NCI-H2196 (cell line): ENCODE measurements at regions not wholly inside any gene's neighbourhood (a gene's known extent, or its start where the extent isn't known, plus 50 kb on each side); places are given as distances from the start of the nearest gene placed in this dataset.

Experiments
- DNase-seq: peaks from one replicate; lab custom pipeline; 2025; ENCODE audit not compliant: unreplicated experiment; lab: John Stamatoyannopoulos, UW

DNA sequence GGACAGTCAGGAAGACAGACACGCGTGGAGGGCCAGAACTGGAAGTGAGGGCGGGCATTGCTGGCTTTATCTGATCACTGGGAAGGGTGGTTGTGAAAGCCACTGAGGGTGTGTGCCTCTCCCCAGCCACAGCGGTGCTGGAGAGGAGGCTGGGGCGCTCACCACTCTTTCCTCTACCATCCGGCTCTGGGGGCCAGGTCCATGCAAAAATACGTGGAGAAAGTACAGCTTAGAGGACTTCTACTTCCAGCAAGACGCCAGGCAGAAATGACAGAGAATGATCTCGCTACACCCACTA is 148.8 kb upstream of the RPS6KA2 start:
- no peak for DNase-seq

DNA sequence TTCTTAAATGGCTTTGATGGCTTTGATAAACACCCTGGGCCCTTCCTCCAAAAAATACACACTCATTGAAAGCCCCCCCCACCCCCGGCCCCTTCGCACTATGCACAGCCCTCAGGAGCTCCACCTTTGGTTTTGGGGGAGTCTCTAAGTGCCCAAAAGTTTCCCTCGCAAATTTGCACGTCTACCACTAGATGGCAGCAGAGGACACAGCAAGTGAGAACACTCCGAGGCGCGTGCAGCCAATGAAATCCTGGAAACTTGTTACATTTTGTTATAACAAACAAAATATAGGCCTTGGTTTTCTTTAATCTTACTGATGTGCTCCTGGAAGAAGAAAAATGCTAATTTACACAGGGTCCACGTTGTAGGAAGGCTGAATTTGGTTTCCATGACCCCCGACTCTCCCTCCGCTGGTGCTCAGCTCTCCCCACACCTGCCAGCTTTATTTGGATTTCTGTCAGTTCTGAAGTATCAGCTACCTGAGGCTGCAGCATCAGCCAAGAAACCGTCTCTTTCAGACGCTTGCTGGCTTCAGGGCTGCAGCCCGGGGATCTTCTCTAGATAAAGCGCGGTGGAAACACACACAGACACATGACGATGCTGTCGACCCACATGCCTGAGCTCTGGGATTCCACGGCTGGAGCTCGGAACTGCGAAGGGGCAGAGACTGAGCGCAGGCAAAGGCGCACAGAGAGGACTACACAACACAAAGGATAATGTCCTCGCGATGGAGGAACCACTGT is 148.3 kb upstream of the RPS6KA2 start:
- DNase-seq, result peak; percentile 59

DNA sequence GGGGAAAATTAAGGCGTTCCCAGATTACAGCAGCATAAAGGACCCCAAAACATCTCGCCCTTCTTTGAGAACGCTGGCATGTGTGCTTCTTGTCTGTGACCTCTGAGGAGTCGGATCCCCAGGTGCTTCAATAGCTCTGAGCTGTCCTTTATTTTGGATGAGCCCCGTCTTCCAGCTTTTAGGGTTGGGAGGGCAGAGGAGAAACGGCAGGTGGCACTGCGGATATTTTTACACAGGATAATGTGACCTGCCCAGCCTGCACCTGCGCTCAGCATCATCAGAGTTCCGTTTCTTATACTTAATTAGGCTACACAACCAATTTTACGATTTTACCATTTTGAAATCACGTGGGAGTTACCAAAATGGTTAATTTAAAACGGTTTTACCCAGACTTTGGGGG is 147.7 kb upstream of the RPS6KA2 start:
- no peak for DNase-seq

DNA sequence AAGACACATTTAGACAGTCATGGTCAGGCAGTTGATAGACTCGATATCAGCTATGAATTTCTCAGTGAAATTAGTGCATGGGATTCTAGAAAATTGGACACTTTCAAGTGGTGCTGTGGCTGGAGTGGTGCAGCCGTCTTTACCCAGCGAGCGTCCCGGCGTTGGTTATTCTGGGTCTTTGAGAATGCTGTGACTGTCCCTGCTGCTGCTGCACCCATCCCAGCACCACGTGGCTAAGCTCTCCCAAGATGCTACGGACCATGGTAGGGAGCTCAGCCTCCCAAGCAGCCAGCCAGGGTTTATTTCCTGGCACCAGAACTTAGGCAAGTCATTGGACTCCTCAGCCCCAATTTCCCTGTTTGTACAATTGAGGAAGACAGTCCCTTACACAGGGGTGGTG is 147.2 kb upstream of the RPS6KA2 start:
- no peak for DNase-seq

DNA sequence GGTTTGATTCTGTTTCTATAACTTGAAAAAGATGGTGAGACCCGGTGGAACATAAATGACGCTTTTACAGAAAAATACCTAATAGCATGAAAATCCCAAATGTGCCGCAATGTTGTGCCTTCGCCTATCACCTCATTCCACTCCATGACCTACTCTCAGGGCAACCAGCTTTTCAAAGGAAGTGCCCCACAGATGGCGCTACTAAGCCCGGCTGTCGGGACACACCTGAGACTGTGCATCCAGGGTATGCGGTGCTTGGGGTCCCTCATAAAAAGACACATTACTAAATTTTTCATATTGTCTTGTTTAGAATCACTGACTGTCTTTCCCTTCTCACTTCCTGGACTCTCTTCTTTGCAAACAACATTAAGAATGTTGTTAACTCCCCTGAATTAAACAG is 145.5 kb upstream of the RPS6KA2 start:
- no peak for DNase-seq

DNA sequence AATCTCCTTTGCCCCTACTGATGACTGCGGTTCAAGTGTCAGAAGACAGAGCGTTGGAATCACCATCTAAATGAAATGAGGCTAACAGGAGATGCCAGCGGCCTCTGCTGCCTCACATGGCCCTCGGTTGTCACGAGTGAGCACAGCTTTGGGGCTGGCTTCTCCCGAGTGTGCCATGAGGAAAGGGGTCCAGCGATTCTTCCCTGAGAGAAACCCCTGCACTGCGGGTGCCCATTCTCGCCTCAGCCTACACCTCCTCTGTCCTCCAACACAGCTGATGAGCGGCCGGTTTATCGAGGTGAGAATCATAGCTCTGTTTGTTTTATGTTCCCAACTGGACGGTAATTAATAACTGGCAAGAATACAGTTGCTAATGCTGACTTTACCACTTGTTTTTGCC is 144.7 kb upstream of the RPS6KA2 start:
- no peak for DNase-seq

DNA sequence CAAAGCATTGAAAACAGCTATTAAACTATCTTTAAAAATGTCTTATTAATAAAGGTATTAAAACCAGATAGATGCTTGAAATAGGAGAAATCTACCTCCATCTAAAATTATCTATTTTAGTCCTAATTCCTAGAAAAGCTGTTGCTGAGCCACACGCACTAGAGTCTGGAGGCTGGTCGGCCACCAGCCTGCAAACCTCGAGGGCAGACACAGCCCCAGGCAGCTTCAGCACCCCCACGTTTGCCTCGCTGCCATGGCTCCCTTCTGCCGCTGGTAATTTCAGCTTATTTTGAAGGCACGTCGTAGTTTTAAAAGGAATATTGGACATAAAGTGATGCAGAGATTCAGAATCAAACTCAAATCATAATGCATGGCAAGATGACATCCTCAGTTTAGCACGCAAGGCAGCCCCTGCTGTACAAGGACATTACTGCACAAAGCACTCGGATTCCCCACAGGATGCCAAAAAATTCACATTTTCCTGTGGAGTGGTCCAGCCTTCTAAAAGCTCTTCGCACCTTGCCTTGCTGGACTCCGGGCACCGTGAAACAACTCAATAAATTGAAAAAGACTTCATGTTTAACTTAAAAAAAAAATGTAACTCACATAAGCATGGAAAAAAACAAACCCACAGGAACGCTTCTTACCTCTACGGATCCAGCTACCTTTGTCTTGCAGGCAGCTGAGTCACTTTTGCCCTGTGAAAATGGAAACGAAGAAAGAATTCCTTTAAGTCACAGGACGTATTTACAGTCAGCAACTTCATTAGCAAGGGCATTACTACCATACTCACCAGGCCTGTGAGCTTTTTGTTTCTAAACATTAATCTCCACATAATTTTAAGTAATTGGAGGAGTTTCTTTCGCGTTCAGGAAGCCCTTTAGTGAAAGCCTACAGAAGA is 143.4 kb upstream of the RPS6KA2 start:
- no peak for DNase-seq

DNA sequence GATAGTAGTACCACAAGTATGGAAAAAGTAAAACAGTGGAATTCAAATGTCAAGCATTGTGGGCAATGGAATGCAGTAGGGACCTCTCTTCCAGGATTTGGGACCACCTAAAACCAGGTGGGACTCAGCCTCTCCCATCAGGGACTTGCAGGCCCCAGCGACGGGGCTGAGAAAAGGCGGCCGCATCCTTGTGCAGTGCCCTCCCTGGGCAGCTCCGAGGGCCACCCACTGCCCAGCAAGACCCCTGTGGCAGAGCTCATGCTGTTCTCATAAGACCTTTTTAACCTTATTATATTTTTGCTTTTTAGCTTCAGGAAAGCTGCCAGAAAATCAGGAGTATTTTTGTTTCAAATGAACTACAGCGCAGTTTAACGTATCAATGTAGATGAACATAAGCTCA is 142.6 kb upstream of the RPS6KA2 start:
- no peak for DNase-seq

DNA sequence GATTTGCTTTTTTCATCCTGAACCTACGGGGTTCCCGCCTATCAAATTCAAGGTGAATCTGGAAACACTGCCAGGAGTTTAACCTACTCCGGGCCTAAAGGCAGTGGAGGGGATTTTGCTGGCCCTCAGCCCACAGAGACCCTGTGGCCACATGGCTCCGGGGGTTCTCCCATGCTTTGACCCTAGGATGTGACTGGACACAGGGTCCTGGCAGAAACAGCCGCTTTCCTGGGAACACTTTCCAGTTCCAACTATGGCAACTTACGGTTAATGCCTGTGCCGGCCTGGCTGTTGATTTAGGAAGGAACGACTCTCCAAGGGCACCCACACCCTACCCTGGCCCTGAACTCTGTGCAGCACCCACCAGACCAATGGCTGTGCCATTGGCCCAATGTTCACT is 141.7 kb upstream of the RPS6KA2 start:
- no peak for DNase-seq

DNA sequence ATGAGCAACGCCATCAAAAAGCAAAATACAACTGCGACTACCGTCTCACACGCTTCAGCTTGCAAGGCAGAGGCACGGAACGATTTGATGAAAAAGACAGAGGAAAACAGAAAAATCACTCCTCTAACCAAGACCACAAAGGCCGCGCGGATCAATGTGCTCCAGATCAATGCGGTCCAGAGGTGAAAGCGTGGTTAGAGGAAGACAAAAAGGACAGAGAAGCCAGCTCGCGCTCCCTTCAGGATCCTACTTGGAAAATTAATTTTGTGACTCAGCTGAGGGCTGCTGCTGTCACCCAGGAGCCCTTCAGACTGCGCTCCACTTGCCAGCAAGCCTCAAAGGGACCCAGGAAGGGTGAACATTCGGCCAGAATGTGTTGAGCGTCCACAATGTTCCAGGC is 140.2 kb upstream of the RPS6KA2 start:
- DNase-seq, result no peak

DNA sequence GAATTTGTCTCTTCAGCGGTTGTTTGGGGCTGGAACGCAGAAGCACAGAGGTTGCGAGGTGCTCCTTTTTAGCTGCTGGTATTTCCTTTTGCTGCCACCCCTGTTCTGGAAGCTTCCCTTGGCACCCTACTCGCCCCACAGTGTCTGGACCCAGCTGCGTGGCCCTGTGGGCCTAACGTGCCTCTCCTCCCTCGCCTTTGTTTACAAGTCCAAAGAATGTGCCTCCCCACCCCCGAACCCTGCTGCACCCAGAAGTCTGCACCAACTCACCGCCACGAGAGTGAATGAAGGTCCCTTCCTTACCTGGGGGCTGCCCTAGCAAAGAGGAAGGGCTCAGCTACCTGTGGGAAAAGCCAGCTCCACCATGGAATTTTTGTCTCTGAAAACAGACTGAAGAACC is 139.7 kb upstream of the RPS6KA2 start:
- no peak for DNase-seq

DNA sequence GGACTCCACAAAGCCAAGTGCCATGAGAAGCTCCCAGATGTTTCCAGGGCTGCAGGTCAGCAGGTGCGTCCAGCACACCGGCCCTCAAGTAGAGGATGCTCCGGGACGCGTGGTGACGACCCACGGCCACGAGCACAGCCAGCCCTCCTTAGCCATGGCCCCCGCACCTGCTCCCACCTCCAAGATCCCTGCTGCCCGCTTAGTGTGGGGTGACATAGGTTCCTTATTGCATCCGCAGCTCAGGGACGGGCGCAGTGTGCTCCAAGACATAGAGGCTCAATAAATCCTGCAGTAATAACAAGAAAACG is 138.1 kb upstream of the RPS6KA2 start:
- DNase-seq, result no peak

DNA sequence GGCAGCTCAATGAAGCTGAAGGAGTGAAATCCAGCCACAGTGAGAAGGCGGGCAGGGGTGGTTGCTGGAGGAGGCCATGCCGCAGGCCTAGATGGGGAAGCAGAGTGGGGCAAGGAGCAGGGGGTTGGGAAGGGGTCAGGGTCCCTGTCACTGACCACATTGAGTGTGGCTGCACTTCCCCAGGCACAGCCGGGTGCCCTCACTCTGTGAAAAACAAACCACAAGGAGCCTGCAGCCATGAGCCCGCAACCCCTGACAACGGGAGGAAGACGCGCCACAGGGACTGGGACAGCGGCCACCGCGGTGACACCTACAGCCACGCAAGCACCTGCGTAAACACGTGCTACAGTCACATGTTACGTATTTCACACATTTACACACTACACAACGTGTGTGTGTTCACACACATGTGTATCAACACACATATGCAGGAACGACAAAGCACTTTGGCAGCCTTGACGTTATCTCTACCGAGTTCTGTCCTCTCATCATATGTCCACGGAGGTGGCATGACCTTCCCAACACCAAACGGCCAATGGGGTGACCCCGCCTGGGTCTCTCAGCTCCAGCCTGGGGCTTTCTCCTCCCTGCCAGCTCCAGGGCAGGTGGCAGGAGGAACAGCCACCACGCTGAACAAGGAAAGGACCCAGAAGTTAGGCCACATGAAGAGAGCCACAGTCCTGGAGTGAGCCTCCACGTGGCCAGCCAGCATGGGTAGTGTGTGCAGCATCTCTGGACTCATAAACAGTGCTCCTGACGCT is 137.6 kb upstream of the RPS6KA2 start:
- no peak for DNase-seq

DNA sequence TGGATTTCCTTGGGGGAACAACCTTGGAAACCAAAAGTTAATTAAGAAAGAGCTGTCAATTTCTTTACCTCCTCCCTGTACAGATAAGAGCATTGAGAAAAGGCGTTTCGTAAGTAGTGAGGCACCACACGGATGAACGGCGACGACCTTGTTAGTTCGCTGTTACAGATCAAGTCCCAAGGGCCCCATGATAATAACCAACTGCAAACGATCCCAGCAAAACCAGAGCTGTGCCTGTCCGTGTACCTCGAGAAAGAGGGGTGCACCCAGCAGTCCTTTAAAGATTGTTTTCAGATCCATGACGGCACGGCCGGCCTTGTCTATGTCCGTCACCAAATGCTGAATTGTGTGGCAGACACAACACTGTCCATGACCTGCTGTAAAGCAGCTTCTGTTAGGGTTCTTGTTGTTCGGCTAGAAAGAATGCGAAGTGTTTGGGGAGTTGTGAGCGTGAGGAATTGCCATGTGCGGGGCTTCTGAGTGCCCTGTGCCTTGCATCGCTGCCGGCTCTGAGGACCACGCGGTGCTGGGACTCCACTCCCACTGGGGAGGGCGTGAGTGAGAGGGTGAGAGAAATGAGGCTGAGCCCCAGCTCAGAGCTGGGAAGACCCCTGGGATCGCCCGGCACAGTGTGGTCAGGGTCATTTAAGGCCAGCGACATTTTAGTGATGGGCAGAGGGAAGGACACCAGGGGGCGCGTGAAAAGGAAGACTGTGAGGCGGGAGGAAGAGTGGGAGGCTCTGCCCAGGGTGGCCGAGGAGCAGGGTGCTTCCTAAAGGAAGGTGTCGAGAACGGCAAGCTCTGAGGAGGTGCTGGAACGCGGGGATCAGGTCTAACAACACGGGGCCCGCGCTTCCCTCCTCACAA is 136.8 kb upstream of the RPS6KA2 start:
- DNase-seq, result no peak

DNA sequence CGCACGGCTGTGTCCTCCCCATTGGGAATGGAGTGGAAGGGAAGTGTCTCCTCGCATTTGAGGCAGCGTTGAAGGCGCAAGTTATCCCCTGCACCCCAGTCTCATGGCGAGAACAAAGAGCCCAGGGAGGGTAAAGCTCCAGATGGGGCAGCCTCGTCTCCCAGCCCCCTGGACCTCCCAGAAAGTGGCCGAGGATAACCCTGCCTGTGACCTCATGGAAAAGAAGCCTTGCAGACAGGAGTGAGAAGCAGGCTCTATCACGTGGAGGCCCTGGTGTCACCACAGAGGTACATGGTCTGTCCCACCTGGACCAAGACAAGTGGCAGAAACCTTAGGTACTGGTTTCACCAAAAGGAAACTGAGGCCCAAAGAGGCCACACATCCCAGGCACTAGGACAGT is 134.8 kb upstream of the RPS6KA2 start:
- DNase-seq, result no peak

DNA sequence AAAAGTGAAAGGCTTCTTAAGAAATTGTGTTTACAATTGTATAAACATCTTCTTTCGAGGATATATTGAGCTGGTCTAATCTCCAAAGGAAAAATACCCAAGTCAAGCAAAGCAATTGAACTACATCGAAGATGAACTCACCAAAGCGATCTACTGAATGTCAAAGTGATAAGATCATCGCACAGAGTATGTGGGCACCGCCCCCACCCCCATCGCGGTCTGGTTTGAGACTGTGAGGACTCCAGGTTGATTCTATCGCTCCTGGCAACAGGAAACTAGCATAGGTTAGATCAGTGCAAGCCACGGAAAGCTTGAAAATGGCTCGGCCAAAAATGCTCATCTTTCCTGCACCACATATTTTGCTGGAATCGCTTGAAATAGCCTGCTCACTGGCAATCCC is 133.2 kb upstream of the RPS6KA2 start:
- no peak for DNase-seq

DNA sequence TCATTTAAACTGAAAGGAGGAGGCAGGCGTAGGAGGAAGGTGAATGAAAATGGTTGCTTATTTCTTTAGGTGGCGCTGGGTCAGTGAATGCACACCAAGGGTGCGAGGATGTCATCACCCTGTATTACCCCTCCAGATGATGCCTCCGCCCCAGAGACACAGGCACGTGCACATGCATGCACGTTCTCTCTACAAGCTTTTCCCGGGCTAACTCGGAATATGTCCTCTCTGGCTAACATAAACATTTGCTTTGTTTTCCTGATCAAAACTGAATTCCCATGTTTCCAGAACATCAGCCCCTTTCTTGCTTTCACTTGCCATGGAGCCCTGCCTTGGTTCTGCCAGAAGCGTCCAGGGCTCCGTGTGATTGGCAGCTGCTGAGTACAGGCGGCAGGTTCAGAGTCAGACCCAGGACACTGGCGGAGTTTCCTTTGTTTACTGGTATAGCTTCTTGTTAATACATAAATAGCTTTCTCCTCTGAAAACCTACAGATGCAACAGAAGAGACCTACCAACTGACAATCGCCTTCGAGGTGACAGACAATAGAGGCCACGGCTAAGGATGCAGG is 131.2 kb upstream of the RPS6KA2 start:
- DNase-seq, result no peak

DNA sequence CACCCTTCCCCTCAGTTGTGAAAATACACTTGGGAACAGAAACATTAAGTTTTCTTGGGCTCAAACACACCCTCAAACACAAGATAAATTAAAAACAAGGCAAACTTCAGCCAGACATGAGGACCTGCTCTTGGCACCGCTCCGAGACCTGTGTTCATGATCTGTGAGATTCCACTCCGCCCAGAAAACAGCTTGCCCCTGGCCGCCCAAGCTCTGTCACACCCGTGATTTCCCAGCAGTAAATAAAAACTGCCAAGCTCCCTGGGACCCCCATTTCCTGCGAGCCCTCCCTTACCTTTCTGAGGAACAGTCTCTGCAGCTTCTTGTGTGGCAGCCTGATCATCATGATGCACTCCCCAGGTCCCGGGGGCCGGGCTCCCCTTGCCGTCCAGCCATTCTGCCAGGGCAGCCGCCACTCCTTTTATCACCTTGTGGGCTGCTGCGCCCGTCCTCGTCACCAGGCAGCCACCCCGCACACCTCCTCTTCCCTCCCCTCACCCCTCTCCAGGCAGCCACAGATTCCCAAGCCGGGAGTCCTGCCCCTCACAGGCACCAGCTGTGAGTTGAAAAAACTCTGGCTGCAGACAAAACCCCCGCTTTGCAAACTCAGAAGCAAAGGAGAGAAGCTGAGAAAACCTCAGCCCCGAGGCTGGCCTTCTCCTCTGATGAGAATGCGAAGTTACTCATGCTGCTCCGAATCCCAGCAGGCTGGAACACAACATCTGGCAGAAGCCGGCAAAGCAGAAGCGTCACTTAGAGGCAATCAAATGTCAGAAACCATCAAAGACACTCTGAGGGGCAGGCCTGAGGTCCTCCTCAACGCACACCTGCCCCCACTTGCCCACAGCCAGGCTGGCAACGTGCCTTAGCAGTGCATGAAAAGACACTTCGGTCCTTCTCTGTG is 130.4 kb upstream of the RPS6KA2 start:
- no peak for DNase-seq

DNA sequence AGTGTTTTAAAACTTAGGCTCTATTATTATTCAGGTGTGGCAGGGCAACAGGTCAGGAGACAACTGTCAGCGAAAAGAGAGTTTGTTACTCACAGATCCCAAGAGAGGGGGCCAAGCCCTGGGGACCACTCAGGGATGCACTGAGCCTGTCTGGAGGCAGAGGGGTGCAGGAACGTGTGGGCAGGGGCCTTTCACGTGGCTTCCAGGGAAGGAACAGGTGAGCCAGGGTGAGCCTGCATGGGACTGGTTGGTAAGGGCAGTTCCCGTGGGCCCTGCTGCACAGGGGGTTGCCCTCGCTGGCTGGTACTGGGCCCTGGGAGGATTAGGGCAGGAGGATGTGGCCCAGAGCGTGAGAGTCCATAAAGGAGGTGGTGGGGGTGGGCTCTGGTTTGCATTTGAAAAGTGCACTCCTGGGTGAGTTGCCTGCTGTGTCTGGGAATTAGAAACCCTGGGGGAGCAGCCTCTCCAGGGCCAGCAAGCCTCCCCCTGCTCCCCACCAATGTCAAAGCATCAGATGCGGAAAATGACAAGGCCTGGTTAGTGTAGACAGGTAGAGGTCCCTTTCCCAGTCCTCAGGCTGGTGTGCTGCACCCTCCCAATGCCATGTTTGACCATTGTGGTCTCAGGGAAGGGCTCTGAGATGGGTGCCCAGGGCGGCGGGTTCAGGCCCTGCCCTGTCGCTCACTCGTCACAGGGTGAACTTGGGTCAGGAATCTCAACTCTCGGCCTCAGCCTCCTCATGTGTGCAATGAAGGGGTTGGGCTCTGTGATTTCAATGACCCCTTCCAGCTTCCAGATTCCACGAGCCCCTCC is 127.4 kb upstream of the RPS6KA2 start:
- no peak for DNase-seq
